Progenitor cell of endocrine pancreas (in vitro differentiated cells): ENCODE measurements at regions not wholly inside any gene's neighbourhood (a gene's known extent, or its start where the extent isn't known, plus 50 kb on each side); places are given as distances from the start of the nearest gene placed in this dataset.

Experiments
- DNase-seq: peaks from one replicate; pipeline ENCODE4 v3.0.0; 2021; ENCODE audit warnings: low spot score; ENCODE audit not compliant: unreplicated experiment
- H3K27ac Mint-ChIP-seq: 2 replicates; pipeline ENCODE4 v1.8.0; 2021; ENCODE audit warnings: mild to moderate bottlenecking, moderate library complexity, mixed read lengths
- H3K27me3 Mint-ChIP-seq: 2 replicates; pipeline ENCODE4 v1.8.0; 2021; ENCODE audit warnings: mixed read lengths
- H3K36me3 Mint-ChIP-seq: 2 replicates; pipeline ENCODE4 v1.8.0; 2022; ENCODE audit warnings: mixed read lengths; ENCODE audit not compliant: insufficient read depth
- H3K4me1 Mint-ChIP-seq: 2 replicates; pipeline ENCODE4 v1.8.0; 2021; ENCODE audit warnings: low read depth, mixed read lengths
- H3K4me3 Mint-ChIP-seq: 2 replicates; pipeline ENCODE4 v1.8.0; 2021; ENCODE audit warnings: low read depth, mild to moderate bottlenecking, moderate library complexity, mixed read lengths
- H3K9me3 Mint-ChIP-seq: 2 replicates; pipeline ENCODE4 v1.8.0; 2021; ENCODE audit warnings: low read depth, mixed read lengths
- TF ChIP-seq, protein P1 (sequence below): fragments of 200-600 bp; sonication (generic); IDR thresholded peaks from one replicate; pipeline ENCODE4 v1.5.0; 2021; ENCODE audit warnings: antibody characterized with exemption, mild to moderate bottlenecking; ENCODE audit not compliant: unreplicated experiment

GRCh38 chr12:47015381-47015780 lies 64.0 kb upstream of the PCED1B start:
- H3K27ac Mint-ChIP-seq = no peak overlapping the region

DNA sequence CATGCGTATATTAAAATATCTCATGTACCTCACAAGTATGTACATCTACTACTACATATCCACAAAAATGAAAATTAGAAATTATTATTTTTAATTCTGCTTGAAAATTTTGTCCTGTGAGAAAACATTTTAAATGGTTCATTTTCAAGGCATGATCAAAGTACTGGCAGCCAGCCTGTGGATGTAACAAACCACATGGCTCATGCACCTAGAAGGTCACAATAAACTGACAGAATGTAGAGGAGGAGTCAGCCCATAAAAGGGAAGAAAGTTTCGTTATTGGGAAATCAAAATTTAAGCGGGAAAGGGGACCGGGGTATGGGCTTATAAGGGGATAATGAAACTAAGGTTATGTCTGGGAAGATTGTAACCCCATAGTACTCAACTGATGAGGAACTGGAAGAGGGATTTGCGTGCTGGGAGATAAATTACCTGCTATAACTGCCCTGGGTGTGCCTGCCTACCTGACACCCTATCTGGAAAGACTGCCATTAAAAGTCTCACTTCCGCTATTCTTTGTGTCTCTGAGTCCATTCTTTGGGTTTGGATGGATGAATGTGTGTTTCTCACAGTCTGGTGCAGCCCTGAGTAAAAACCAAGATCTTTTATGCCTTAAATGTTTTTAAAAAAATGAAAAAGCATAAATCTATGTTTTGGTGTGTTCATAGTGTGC lies 62.2 kb upstream of the PCED1B start:
- TF ChIP-seq, protein P1, sequence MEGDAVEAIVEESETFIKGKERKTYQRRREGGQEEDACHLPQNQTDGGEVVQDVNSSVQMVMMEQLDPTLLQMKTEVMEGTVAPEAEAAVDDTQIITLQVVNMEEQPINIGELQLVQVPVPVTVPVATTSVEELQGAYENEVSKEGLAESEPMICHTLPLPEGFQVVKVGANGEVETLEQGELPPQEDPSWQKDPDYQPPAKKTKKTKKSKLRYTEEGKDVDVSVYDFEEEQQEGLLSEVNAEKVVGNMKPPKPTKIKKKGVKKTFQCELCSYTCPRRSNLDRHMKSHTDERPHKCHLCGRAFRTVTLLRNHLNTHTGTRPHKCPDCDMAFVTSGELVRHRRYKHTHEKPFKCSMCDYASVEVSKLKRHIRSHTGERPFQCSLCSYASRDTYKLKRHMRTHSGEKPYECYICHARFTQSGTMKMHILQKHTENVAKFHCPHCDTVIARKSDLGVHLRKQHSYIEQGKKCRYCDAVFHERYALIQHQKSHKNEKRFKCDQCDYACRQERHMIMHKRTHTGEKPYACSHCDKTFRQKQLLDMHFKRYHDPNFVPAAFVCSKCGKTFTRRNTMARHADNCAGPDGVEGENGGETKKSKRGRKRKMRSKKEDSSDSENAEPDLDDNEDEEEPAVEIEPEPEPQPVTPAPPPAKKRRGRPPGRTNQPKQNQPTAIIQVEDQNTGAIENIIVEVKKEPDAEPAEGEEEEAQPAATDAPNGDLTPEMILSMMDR = no peak
- Mint-ChIP-seq H3K27me3 (peaks cover 3% of the 10 kb centered on the region), H3K36me3 (no peaks in the 10 kb centered on the region), H3K9me3 (no peaks in the 10 kb centered on the region), H3K27ac (no peak overlapping the region), H3K4me3 (no peak overlapping the region), H3K4me1 (no peaks in the 10 kb centered on the region)
- no peak for DNase-seq

More at GRCh38 chr12:47015381-47015780, 64.0 kb upstream of the PCED1B start:
- Mint-ChIP-seq H3K27me3 (peaks cover 3% of the 10 kb centered on the region), H3K36me3 (no peaks in the 10 kb centered on the region), H3K9me3 (no peaks in the 10 kb centered on the region), H3K4me1 (no peaks in the 10 kb centered on the region), H3K4me3 (no peak overlapping the region)
- TF ChIP-seq, protein P1 = no peak
- no peak for DNase-seq

DNA sequence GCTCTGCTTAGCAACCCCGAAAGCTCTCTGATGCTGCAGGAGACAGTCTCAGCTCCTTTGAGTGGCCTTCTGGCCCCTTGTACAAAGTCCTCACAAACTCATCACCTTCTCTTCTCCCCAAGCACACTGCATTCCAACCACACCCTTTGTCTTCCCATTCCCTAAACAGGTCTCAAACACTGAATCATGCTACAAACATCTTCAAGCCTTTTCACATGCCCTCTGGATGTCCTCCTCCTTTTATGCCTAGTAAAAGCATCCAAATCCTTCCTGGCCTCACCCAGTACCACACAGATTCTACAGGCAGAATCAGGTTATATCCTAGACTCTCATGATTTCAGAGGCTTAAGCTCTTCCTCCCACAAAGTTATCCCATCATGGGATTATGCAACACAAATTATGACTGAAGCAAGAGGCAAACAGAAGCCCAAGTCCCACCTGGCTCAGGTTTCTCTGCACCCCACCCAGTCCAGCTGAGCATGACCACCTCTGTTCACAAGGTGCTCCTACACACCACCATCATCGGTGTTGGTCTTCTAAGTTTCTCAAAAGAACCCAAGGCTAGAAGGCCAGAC lies 61.4 kb upstream of the PCED1B start:
- Mint-ChIP-seq H3K27me3 (peaks cover 3% of the 10 kb centered on the region), H3K27ac (no peak overlapping the region), H3K4me3 (no peak overlapping the region), H3K9me3 (no peaks in the 10 kb centered on the region), H3K36me3 (no peaks in the 10 kb centered on the region), H3K4me1 (no peaks in the 10 kb centered on the region)
- TF ChIP-seq, protein P1 = no peak
- DNase-seq = no peak

GRCh38 chr12:47020211-47020821 lies 59.1 kb upstream of the PCED1B start:
- Mint-ChIP-seq H3K36me3 (no peaks in the 10 kb centered on the region), H3K27ac (no peak overlapping the region), H3K4me3 (no peak overlapping the region), H3K4me1 (no peaks in the 10 kb centered on the region), H3K9me3 (no peaks in the 10 kb centered on the region), H3K27me3 (peaks cover 3% of the 10 kb centered on the region)
- TF ChIP-seq, protein P1 = no peak
- no peak for DNase-seq

- DNase-seq = no peak
- TF ChIP-seq, protein P1 = peak; percentile 77
- no peaks in the 10 kb centered on the region for H3K36me3 Mint-ChIP-seq
Observed at GRCh38 chr12:47021298-47021697, 58.1 kb upstream of the PCED1B start.

More at GRCh38 chr12:47021298-47021697, 58.1 kb upstream of the PCED1B start:
- H3K4me1 Mint-ChIP-seq = no peaks in the 10 kb centered on the region
- no peak overlapping the region for H3K27ac Mint-ChIP-seq
- H3K27me3 Mint-ChIP-seq = peaks cover 3% of the 10 kb centered on the region
- H3K9me3 Mint-ChIP-seq = no peaks in the 10 kb centered on the region
- no peak overlapping the region for H3K4me3 Mint-ChIP-seq
